Inflammatory macrophage treated with lipopolysaccharide for 4 hours (primary cell): ENCODE measurements at regions not wholly inside any gene's neighbourhood (a gene's known extent, or its start where the extent isn't known, plus 50 kb on each side); places are given as distances from the start of the nearest gene placed in this dataset.
A peak's percentile ranks its signal among the peaks of the same experiment; 100 is the strongest.
"Not testable (repeated sequence)": the region's sequence is repeated elsewhere in the genome, so short reads cannot be mapped to it uniquely, and the experiment has no call there.

Experiments used
- DNase-seq: peaks from one replicate; pipeline ENCODE4 v3.0.0-alpha.2; 2020

DNA sequence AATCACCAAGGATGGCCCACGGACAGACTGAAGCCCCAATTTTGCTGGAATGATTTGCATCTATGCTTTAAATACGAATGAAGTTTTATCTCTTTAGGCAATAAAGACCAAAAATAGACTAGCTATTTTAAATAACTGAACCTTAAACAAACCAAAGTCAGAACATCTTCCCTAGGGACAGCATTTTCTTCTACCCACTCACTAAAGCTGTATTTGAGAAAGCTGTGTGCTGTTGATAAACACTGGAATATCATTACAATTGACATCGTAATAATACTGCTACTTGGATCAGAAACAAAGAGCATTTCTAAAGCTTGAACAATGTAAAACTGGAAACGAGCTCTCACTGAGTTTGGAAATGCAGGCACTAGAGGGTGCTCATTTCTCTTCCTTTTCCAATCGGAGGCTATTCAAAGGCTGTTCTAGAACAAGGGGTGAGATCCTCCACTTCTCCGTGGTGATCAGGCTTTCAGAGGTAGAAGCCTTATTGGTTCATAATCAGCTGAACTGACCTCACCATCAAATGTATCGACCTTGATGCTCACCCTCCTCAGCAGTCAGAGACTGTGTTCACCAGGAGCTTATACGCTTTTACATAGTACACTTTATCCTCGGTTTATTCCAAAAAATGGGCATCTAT is 225.3 kb upstream of the PRSS1 start:
- no peak for DNase-seq

GRCh38 chr7:142522735-142523134 is 226.5 kb upstream of the PRSS1 start:
- DNase-seq, result no peak

DNA sequence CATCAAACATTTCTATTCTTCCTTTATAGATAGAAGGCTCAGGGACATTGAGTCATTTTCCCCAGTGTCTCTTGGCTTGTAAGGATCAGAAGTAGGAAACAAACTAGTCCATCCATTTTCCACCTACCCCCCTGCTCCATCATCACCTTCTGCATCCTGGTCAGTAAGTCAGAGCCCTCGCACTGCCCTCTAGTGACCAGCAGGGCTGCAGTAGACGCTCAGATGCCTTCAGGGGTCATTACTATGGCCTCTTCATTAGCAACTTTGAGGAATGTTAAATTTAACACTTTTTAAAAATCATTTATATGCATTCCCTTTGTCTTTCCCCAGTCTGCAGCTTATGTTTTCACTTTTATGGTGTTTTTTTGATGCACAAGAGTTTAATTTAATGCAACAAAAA is 228.4 kb upstream of the PRSS1 start:
- DNase-seq, result peak; percentile 15

- DNase-seq, result not testable (repeated sequence)
These were observed 228.8 kb upstream of the PRSS1 start for GRCh38 chr7:142520455-142520854.

GRCh38 chr7:142519079-142520078 is 229.9 kb upstream of the PRSS1 start:
- no peak for DNase-seq

DNA sequence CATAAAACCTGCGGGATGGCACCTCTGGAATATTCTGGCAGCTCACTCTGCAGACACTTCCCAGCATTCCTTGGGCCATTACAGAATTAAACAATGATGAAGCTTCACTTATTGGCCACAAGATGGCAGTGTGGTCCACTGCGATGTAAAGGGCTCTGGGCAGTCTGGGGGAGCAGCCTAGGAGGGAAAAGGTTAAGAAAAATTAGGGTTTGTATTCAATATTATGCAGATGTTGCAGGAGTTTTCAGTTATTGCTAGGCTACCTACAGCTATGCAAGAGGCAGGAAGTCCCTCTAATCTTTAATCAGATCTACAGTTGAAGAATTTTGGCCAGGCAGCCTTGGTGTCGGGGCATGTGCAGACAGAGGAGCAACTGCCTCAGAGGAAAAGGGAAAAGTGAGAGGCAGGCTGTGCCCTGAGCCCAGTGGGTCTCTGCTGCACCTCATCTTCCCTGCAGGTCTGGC is 233.2 kb upstream of the PRSS1 start:
- DNase-seq, result peak; percentile 53

DNA sequence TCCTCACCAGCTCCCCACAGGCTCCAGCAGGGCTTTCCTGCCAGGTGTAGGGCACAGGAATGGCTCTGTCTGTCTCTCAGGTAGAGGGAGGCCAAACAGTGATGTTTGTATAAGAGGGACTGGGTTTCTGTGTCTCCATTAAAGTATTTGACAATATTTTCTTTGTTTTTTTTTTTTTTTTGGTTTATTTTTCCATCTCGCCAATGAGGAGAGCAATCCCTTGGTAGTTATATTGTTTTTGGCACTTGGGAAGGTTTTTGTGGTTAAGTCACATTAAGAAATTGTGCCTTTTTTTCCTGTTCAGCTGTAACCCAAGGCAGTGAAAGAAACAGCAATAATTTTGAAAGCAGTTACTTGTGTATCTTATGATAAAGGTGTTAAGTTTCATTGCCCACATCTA is 234.6 kb upstream of the PRSS1 start:
- not testable (repeated sequence) for DNase-seq

GRCh38 chr7:142513178-142513955 is 235.9 kb upstream of the PRSS1 start:
- DNase-seq, result no peak

DNA sequence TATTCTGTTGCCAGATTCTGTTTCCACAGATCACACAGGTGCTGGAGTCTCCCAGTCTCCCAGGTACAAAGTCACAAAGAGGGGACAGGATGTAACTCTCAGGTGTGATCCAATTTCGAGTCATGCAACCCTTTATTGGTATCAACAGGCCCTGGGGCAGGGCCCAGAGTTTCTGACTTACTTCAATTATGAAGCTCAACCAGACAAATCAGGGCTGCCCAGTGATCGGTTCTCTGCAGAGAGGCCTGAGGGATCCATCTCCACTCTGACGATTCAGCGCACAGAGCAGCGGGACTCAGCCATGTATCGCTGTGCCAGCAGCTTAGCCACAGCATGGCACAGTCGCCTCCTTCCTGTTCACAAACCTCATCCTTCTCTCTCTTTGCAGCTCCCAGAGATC is 237.5 kb upstream of the PRSS1 start:
- no peak for DNase-seq

DNA sequence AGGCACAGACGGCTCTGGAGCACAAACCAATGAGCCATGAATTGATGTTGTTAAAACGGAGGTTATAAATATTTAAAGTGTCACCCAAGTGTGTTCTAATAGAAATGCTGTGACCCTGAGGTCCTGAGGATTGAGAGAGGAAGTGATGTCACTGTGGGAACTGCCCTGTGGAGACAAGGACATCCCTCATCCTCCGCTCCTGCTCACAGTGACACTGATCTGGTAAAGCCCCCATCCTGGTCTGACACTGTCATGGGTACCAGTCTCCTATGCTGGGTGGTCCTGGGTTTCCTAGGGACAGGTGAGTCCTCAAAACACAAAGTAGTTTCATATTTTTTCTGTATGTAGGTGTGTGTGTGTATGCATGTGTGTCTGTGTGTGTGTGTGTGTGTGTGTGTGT is 237.9 kb upstream of the PRSS1 start:
- DNase-seq, result no peak

GRCh38 chr7:142509235-142509634 is 240.0 kb upstream of the PRSS1 start:
- not testable (repeated sequence) for DNase-seq

DNA sequence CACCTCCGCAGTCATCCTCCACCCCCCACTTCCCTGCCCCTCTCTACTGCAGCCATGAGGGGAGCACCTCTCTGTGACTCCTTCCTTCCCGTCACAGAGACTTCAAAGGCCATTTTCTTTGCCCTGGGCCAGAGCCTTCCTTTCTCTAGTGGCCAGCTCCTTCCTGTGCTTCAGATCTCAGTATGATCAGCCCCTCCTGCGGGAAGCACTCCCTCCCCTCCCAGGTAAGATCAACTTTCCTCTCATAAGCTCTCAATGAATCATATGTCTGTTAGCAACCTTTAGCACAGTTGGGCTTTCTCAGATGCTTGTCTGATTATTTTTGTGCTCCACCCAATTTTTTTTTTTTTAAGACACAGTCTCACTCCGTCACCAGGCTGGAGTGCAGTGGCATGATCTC is 241.0 kb upstream of the PRSS1 start:
- DNase-seq, result no peak

GRCh38 chr7:142507799-142508198 is 241.5 kb upstream of the PRSS1 start:
- no peak for DNase-seq

- not testable (repeated sequence) for DNase-seq
These were observed 242.2 kb upstream of the PRSS1 start for GRCh38 chr7:142507066-142507465.

DNA sequence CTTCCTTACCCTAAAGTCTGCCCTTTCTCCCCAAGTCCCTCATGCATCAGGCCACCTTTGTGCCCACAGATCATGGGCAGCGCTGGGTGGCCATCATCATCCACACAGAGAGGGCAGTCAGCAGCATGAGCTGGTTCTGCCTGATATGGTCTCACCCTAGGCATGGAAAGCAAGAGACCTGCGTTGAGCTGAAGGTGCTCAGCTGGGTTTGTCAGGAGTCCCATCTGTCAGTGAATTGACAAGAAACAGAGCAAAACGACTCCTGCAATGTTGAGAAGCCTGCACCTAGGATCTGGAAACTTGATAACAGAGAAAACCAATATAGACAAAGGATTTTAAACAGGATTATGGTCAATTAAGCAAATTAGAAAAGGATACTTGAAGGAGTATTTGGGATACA is 242.7 kb upstream of the PRSS1 start:
- no peak for DNase-seq

DNA sequence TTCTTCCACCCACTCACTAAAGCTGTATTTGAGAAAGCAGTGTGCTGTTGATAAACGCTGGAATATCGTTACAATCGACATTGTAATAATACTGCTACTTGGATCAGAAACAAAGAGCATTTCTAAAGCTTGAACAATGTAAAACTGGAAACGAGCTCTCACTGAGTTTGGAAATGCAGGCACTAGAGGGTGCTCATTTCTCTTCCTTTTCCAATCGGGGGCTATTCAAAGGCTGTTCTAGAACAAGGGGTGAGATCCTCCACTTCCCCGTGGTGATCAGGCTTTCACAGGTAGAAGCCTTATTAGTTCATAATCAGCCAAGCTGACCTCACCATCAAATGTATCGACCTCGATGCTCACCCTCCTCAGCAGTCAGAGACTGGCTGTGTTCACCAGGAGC is 245.3 kb upstream of the PRSS1 start:
- DNase-seq, result not testable (repeated sequence)

DNA sequence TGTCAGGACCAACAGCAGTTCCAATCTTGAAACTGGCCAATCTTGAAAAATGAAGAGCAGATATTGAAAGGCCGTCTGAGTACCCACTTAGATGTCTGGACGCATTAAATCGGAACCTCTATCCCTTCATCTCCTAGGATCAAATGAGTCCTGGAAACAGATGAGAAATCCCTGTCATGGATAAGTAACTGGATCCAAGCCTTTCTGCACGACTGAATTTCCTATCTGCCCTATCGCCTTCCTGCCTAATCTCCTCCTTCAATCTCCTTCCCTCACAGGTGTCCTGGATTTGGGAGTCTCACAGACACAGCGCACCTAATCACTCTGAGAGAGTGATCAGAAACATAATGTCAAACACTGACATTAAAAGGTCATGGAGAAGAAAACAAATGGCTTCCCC is 245.2 kb upstream of the PRSS58 start:
- no peak for DNase-seq

- DNase-seq, result no peak
These were observed 243.6 kb upstream of the PRSS58 start for GRCh38 chr7:142501434-142501833.

DNA sequence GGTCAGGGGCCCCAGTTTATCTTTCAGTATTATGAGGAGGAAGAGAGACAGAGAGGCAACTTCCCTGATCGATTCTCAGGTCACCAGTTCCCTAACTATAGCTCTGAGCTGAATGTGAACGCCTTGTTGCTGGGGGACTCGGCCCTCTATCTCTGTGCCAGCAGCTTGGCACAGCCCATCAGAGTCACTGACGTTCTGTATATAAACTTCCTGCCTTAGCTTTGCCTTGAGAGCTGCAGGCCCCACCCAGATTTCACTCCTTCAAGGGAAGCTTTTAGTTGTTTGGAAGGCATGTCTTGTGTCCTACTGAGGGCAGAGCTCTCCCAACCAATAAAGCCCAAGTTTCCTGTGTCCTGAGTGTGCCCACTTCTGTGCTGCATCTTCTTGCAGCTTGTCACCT is 242.5 kb upstream of the PRSS58 start:
- no peak for DNase-seq

GRCh38 chr7:142499635-142500034 is 241.8 kb upstream of the PRSS58 start:
- DNase-seq, result no peak

- no peak for DNase-seq
These were observed 240.5 kb upstream of the PRSS58 start for GRCh38 chr7:142498364-142498763.

- DNase-seq, result peak; percentile 30
These were observed 238.7 kb upstream of the PRSS58 start for GRCh38 chr7:142496545-142496991.

GRCh38 chr7:142495879-142496278 is 238.0 kb upstream of the PRSS58 start:
- DNase-seq, result not testable (repeated sequence)
